SK-N-DZ (cell line): ENCODE measurements at regions not wholly inside any gene's neighbourhood (a gene's known extent, or its start where the extent isn't known, plus 50 kb on each side); places are given as distances from the start of the nearest gene placed in this dataset.
"Not testable (repeated sequence)": the region's sequence is repeated elsewhere in the genome, so short reads cannot be mapped to it uniquely, and the experiment has no call there.

Source experiments
- DNase-seq: peaks from one replicate; pipeline ENCODE4 v3.0.0-alpha.2; 2015; ENCODE audit warnings: low spot score

GRCh38 chr3:124630960-124631359 lies 99.3 kb upstream of the UMPS start:
- no peak for DNase-seq

- no peak for DNase-seq
Observed at GRCh38 chr3:124631727-124632126, 98.5 kb upstream of the UMPS start.

GRCh38 chr3:124632566-124633140 lies 97.6 kb upstream of the UMPS start:
- no peak for DNase-seq

GRCh38 chr3:124633524-124633923 lies 96.7 kb upstream of the UMPS start:
- no peak for DNase-seq

GRCh38 chr3:124634210-124635168 lies 95.8 kb upstream of the UMPS start:
- no peak for DNase-seq

GRCh38 chr3:124635169-124635539 lies 95.1 kb upstream of the UMPS start:
- no peak for DNase-seq

GRCh38 chr3:124636101-124636862 lies 94.0 kb upstream of the UMPS start:
- no peak for DNase-seq

GRCh38 chr3:124636863-124637296 lies 93.4 kb upstream of the UMPS start:
- DNase-seq: no peak

- DNase-seq: no peak
Observed at GRCh38 chr3:124639406-124640237, 90.6 kb upstream of the UMPS start.

GRCh38 chr3:124640635-124641306 lies 89.5 kb upstream of the UMPS start:
- DNase-seq: no peak

- no peak for DNase-seq
Observed at GRCh38 chr3:124643453-124643852, 86.8 kb upstream of the UMPS start.

GRCh38 chr3:124646186-124646585 lies 84.1 kb upstream of the UMPS start:
- not testable (repeated sequence) for DNase-seq

- DNase-seq: no peak
Observed at GRCh38 chr3:124648551-124648950, 81.7 kb upstream of the UMPS start.

- DNase-seq: no peak
Observed at GRCh38 chr3:124650798-124651197, 79.5 kb upstream of the UMPS start.

GRCh38 chr3:124651416-124651815 lies 78.8 kb upstream of the UMPS start:
- DNase-seq: not testable (repeated sequence)

- no peak for DNase-seq
Observed at GRCh38 chr3:124652009-124652408, 78.2 kb upstream of the UMPS start.

GRCh38 chr3:124653071-124653796 lies 77.0 kb upstream of the UMPS start:
- DNase-seq: no peak

- DNase-seq: no peak
Observed at GRCh38 chr3:124653797-124654469, 76.3 kb upstream of the UMPS start.

GRCh38 chr3:124654470-124654845 lies 75.8 kb upstream of the UMPS start:
- DNase-seq: no peak

- DNase-seq: no peak
Observed at GRCh38 chr3:124656531-124656930, 73.7 kb upstream of the UMPS start.
